ENCODE measurements at regions not wholly inside any gene's neighbourhood (a gene's known extent, or its start where the extent isn't known, plus 50 kb on each side); places are given as distances from the start of the nearest gene placed in this dataset.

DNA sequence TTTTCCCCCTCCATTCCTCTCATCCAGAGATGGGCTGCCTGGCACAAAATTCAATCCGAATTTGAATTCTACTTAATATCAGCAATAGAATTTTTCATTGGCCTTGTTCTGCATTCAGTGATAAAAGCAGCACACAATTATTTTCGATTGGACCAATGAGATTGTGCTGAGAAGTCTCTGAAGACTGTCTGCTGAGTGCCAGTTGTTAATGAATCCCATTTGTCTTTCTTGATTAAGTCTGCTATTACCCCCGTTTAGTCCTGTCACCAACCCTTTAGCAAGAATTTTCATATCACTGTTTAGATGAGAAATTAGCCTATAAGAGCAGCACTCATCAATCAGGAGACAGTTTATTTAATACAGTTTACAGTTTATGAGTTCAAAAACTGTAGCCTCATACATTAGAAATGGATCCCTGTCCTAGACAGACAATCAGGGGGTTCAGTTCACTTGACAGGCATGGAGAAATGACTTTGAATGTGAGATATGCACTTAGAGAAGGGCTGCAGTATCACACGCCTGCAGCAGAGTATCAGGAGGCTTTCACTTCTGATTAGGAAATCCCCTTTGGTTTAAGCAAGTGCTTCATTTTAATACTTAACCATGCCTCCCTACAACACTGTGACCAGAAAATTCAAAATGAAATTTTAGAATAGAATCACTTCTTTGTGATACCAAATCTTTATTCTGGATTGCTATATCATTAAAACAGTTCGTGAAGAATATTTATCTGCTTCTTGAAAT, 304.7 kb upstream of the PTBP2 start:
- Histone ChIP-seq H2AFZ (ENCODE audit: low read depth, low read length) (no peak overlapping the region), H3K9me3 (replicated peaks; ENCODE audit: control insufficient read depth, insufficient read depth, low read length) (no peaks in the 10 kb centered on the region), H4K20me1 (replicated peaks; ENCODE audit: control insufficient read depth, extremely low read depth, insufficient read depth, low read length) (no peaks in the 10 kb centered on the region), H3K4me3 (replicated peaks in 1 of 3; ENCODE audit: insufficient read depth in 1 of 3, low read depth in 1 of 3, low read length in 3 of 3) (no peak overlapping the region), H3K27ac (ENCODE audit: insufficient read depth, low read depth, low read length) (peak overlapping the region; percentile 50), H3K36me3 (ENCODE audit: control insufficient read depth in 2 of 2, extremely low read depth in 1 of 2, insufficient read depth in 2 of 2, low read length in 2 of 2) (no peaks in the 10 kb centered on the region), H3K79me2 (ENCODE audit: control insufficient read depth, insufficient read depth, low read length) (no peaks in the 10 kb centered on the region), H3K4me2 (ENCODE audit: insufficient read depth, low read length) (no peak overlapping the region), H3K4me1 (ENCODE audit: control insufficient read depth, extremely low read depth, insufficient read depth, low read length) (peaks cover 4% of the 10 kb centered on the region), H3K9ac (replicated peaks; ENCODE audit: extremely low read depth, insufficient read depth, low read length) (no peak overlapping the region), H3K9me1 (replicated peaks; ENCODE audit: control insufficient read depth, extremely low read depth, insufficient read depth, low read length) (no peaks in the 10 kb centered on the region), H3K27me3 (ENCODE audit: control insufficient read depth in 2 of 2, insufficient read depth in 2 of 2, low read length in 2 of 2) (no peaks in the 10 kb centered on the region)
- dilution Hi-C loops (cut with MboI; ENCODE audit: extremely low pct_ligation_motif_present, low sequenced_read_pairs) = no loop called here
- no peak for TF ChIP-seq GATA2 (IDR thresholded peaks at IDR 0.05; ENCODE audit: insufficient read depth, insufficient read length, low read depth, low read length)
- BruUV-seq (replicated peaks) = no TSS peak
- DNase-seq (ENCODE audit: low read depth, low spot score) (peak; percentile 12), FAIRE-seq (peak; percentile 26)
- intact Hi-C loops (cut with micrococcal nuclease) = loop anchor here (2.0 to 5.0 kb wide), 2 partner anchors 20 to 45 kb away; no protein-coding TSS in a partner anchor
- POLR2A ChIA-PET = no interaction called here
- CTCF ChIA-PET = no interaction called here

DNA sequence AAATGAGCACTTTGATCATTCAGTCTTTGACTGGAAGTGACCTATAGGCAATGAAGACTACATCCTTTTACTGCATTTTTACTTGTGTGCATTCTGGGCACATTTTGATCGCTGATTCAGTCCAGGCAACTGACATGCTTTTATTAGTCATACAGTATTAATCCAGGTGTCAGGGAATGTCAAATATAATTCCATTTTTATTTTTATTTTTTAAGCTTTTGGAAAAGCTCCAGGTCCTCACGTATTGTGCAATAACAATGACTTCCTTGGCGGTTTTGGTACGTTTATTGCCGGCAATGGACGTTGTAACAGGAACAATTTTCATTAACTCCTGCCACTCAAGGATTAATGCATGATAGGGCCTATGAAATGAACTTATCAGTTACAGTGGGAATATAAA, 302.6 kb upstream of the PTBP2 start:
- CTCF ChIA-PET = no interaction called here
- H4K20me1 ChIP-seq (replicated peaks; ENCODE audit: control insufficient read depth, extremely low read depth, insufficient read depth, low read length) = no peaks in the 10 kb centered on the region
- BruUV-seq (replicated peaks) = no TSS peak
- DNase-seq (ENCODE audit: low read depth, low spot score) = no peak
- H3K27me3 ChIP-seq (ENCODE audit: control insufficient read depth in 2 of 2, insufficient read depth in 2 of 2, low read length in 2 of 2) = no peaks in the 10 kb centered on the region
- no peak overlapping the region for H3K4me2 ChIP-seq (ENCODE audit: insufficient read depth, low read length)
- no peaks in the 10 kb centered on the region for H3K36me3 ChIP-seq (ENCODE audit: control insufficient read depth in 2 of 2, extremely low read depth in 1 of 2, insufficient read depth in 2 of 2, low read length in 2 of 2)
- peak; percentile 66 for FAIRE-seq
- no peaks in the 10 kb centered on the region for H3K9me1 ChIP-seq (replicated peaks; ENCODE audit: control insufficient read depth, extremely low read depth, insufficient read depth, low read length)
- H3K27ac ChIP-seq (ENCODE audit: insufficient read depth, low read depth, low read length) = no peak overlapping the region
- no peak overlapping the region for H3K9ac ChIP-seq (replicated peaks; ENCODE audit: extremely low read depth, insufficient read depth, low read length)
- no peak overlapping the region for H3K4me3 ChIP-seq (replicated peaks in 1 of 3; ENCODE audit: insufficient read depth in 1 of 3, low read depth in 1 of 3, low read length in 3 of 3)
- H2AFZ ChIP-seq (ENCODE audit: low read depth, low read length) = no peak overlapping the region
- dilution Hi-C loops (cut with MboI; ENCODE audit: extremely low pct_ligation_motif_present, low sequenced_read_pairs) = no loop called here
- H3K4me1 ChIP-seq (ENCODE audit: control insufficient read depth, extremely low read depth, insufficient read depth, low read length) = peaks cover 4% of the 10 kb centered on the region
- intact Hi-C loops (cut with micrococcal nuclease) = loop anchor here (5.0 kb wide), 1 partner anchor 47 kb away; no protein-coding TSS in a partner anchor
- no peak for TF ChIP-seq CTCF (IDR thresholded peaks at IDR 0.05; ENCODE audit: extremely low read depth in 1 of 2, insufficient read depth in 1 of 2, low read depth in 1 of 2, low read length in 2 of 2)
- TF ChIP-seq JUN (IDR thresholded peaks at IDR 0.05; ENCODE audit: borderline replicate concordance, insufficient read depth, insufficient read length, low read depth) = no peak
- no peak for TF ChIP-seq POLR2AphosphoS5 (IDR thresholded peaks at IDR 0.05; ENCODE audit: insufficient read depth, low read depth, low read length)
- no peak for TF ChIP-seq EZH2 (IDR thresholded peaks at IDR 0.05; ENCODE audit: borderline replicate concordance, low read depth, low read length, severe bottlenecking)
- TF ChIP-seq POLR2A (IDR thresholded peaks at IDR 0.05; ENCODE audit: low read depth, low read length) = no peak
- no peak for TF ChIP-seq FOS (IDR thresholded peaks at IDR 0.05; ENCODE audit: borderline replicate concordance, insufficient read depth, low read length)
- TF ChIP-seq, protein P1, sequence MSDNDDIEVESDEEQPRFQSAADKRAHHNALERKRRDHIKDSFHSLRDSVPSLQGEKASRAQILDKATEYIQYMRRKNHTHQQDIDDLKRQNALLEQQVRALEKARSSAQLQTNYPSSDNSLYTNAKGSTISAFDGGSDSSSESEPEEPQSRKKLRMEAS (IDR thresholded peaks at IDR 0.05; ENCODE audit: insufficient read depth, insufficient read length) = no peak
- TF ChIP-seq MYC (IDR thresholded peaks at IDR 0.05; ENCODE audit: low read depth, low read length) = no peak
- no peak for TF ChIP-seq GATA2 (IDR thresholded peaks at IDR 0.05; ENCODE audit: insufficient read depth, insufficient read length, low read depth, low read length)
- POLR2A ChIA-PET = no interaction called here
- no peaks in the 10 kb centered on the region for H3K9me3 ChIP-seq (replicated peaks; ENCODE audit: control insufficient read depth, insufficient read depth, low read length)
- no peaks in the 10 kb centered on the region for H3K79me2 ChIP-seq (ENCODE audit: control insufficient read depth, insufficient read depth, low read length)

Measured in endothelial cell of umbilical vein (primary cell).